ENCODE measurements at regions not wholly inside any gene's neighbourhood (a gene's known extent, or its start where the extent isn't known, plus 50 kb on each side); places are given as distances from the start of the nearest gene placed in this dataset.

DNA sequence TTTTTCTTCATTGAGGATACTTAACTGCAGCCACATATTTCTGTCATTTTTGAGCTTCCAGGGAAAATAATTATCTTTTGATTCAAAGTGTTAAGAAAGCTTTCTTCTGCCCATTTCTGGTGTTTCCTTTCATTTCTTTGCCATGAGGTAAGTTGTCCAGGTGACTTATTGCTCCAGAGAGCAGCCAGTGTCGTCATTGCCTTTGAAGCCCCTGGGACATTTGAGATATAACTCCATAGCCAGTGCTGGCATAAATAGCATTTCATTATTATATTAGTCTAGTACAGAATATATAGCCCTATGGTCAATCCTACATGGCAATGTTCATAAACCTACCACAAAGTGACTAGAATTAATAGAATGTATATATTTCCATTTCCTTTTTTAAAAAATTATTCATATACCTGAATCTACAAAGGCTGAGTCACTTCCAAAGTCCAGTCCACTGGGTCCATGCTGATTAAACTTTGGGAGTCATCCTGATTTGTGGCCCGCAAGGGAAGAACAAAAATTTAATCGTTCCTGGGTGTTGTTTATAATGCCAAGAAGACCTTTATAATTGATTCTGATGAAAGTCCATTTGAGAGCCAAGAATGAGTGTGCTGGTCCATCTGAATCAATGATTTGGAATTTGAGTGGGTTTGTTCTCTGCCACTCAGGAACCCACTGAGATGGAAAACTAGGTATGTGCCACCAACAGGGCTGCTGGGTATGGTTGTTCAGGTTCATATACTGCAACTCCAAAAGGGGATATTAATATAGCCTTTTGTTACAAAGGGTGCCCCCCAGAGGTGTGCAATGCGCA, 221.8 kb upstream of the PLXNA2 start:
- Histone ChIP-seq H3K27ac (ENCODE audit: low read depth in 2 of 2, low read length in 2 of 2) (no peak overlapping the region), H3K36me3 (ENCODE audit: control insufficient read depth in 2 of 3, insufficient read depth in 3 of 3, low read length in 3 of 3) (no peaks in the 10 kb centered on the region), H3K27me3 (ENCODE audit: control insufficient read depth, insufficient read depth, low read length) (no peaks in the 10 kb centered on the region), H3K4me3 (ENCODE audit: low read length in 3 of 3) (no peak overlapping the region), H3K4me1 (ENCODE audit: control insufficient read depth in 2 of 3, insufficient read depth in 2 of 3, low read depth in 1 of 3, low read length in 3 of 3) (no peaks in the 10 kb centered on the region), H3K9ac (ENCODE audit: low read length in 3 of 3) (no peak overlapping the region), H3K9me3 (ENCODE audit: control insufficient read depth in 2 of 3, insufficient read depth in 1 of 3, low read length in 3 of 3) (no peaks in the 10 kb centered on the region)
- TF ChIP-seq, protein P1, sequence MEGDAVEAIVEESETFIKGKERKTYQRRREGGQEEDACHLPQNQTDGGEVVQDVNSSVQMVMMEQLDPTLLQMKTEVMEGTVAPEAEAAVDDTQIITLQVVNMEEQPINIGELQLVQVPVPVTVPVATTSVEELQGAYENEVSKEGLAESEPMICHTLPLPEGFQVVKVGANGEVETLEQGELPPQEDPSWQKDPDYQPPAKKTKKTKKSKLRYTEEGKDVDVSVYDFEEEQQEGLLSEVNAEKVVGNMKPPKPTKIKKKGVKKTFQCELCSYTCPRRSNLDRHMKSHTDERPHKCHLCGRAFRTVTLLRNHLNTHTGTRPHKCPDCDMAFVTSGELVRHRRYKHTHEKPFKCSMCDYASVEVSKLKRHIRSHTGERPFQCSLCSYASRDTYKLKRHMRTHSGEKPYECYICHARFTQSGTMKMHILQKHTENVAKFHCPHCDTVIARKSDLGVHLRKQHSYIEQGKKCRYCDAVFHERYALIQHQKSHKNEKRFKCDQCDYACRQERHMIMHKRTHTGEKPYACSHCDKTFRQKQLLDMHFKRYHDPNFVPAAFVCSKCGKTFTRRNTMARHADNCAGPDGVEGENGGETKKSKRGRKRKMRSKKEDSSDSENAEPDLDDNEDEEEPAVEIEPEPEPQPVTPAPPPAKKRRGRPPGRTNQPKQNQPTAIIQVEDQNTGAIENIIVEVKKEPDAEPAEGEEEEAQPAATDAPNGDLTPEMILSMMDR (IDR thresholded peaks at IDR 0.05; ENCODE audit: borderline replicate concordance, extremely low read depth, insufficient read depth) = no peak
- intact Hi-C loops (cut with DNase I) = no loop called here
- FAIRE-seq = no peak
- no peak for DNase-seq

- FAIRE-seq (no peak), DNase-seq (no peak)
- Histone ChIP-seq H3K36me3 (ENCODE audit: control insufficient read depth in 2 of 3, insufficient read depth in 3 of 3, low read length in 3 of 3) (no peaks in the 10 kb centered on the region), H3K4me1 (ENCODE audit: control insufficient read depth in 2 of 3, insufficient read depth in 2 of 3, low read depth in 1 of 3, low read length in 3 of 3) (no peaks in the 10 kb centered on the region), H3K27me3 (ENCODE audit: control insufficient read depth, insufficient read depth, low read length) (no peaks in the 10 kb centered on the region), H3K9ac (ENCODE audit: low read length in 3 of 3) (no peak overlapping the region), H3K27ac (ENCODE audit: low read depth in 2 of 2, low read length in 2 of 2) (no peak overlapping the region), H3K4me3 (ENCODE audit: low read length in 3 of 3) (no peak overlapping the region), H3K9me3 (ENCODE audit: control insufficient read depth in 2 of 3, insufficient read depth in 1 of 3, low read length in 3 of 3) (no peaks in the 10 kb centered on the region)
- TF ChIP-seq, protein P1 (IDR thresholded peaks at IDR 0.05; ENCODE audit: borderline replicate concordance, extremely low read depth, insufficient read depth) = no peak
- intact Hi-C loops (cut with DNase I) = no loop called here
Observed at GRCh38 chr1:208467151-208467780, 223.1 kb upstream of the PLXNA2 start.

DNA sequence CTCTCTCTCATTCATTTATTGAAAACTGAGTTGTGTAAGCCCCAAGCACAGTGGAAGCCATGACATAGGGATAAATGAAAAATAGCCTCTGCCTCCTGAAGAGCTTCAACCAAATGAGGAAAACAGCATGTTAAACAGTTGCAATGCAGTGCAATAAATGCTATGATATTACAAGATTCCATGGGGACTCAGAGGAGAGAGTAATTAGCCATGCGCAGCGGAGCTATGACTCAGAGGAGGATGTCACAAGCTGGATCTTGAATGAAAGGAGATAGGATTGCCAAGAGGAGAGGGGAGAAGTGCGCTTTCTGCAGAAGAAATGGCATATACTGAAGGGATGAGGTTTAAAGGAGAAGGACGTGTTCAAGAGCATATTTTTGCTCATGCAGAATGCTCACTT, 231.3 kb upstream of the PLXNA2 start:
- H3K27ac ChIP-seq (ENCODE audit: low read depth in 2 of 2, low read length in 2 of 2) = no peak overlapping the region
- intact Hi-C loops (cut with DNase I) = no loop called here

More for the DNA sequence above, 231.3 kb upstream of the PLXNA2 start:
- FAIRE-seq (no peak), DNase-seq (peak in 1 of 5 donors; percentile 20)
- Histone ChIP-seq H3K9ac (ENCODE audit: low read length in 3 of 3) (no peak overlapping the region), H3K36me3 (ENCODE audit: control insufficient read depth in 2 of 3, insufficient read depth in 3 of 3, low read length in 3 of 3) (no peaks in the 10 kb centered on the region), H3K27me3 (ENCODE audit: control insufficient read depth, insufficient read depth, low read length) (no peaks in the 10 kb centered on the region), H3K9me3 (ENCODE audit: control insufficient read depth in 2 of 3, insufficient read depth in 1 of 3, low read length in 3 of 3) (no peaks in the 10 kb centered on the region), H3K4me1 (ENCODE audit: control insufficient read depth in 2 of 3, insufficient read depth in 2 of 3, low read depth in 1 of 3, low read length in 3 of 3) (peaks cover 3 to 7% (median 4%) of the 10 kb centered on the region in 3 donors), H3K4me3 (ENCODE audit: low read length in 3 of 3) (no peak overlapping the region)
- TF ChIP-seq, protein P1 (IDR thresholded peaks at IDR 0.05; ENCODE audit: borderline replicate concordance, extremely low read depth, insufficient read depth) = no peak
